Stomach (tissue), 8 donors: ENCODE measurements at regions not wholly inside any gene's neighbourhood (a gene's known extent, or its start where the extent isn't known, plus 50 kb on each side); places are given as distances from the start of the nearest gene placed in this dataset.
A peak's percentile ranks its signal among the peaks of the same experiment; 100 is the strongest.

ENCODE experiments used
- DNase-seq, 2 donors: peaks; one replicate each; pipeline versions ENCODE4 v3.0.0 to v3.0.0-alpha.2; 2013 to 2019
- H3K27ac ChIP-seq, 5 donors: fragments of 200-600 bp in 4 of 5; sonication (generic) in 4 of 5; one replicate each; pipeline ENCODE4 v1.5.1; 2013 to 2019; ENCODE audit warnings: mild to moderate bottlenecking in 1 of 5, moderate library complexity in 1 of 5
- H3K27me3 ChIP-seq, 3 donors: fragments of 200-600 bp; sonication (generic); one replicate each; pipeline ENCODE4 v1.5.1; 2017 to 2019; ENCODE audit warnings: mixed run types in 1 of 3
- H3K36me3 ChIP-seq, 4 donors: fragments of 200-600 bp; sonication (generic); 1 replicate in 3 of 4; 2 replicates in 1 of 4; pipeline ENCODE4 v1.5.1; 2016 to 2019
- H3K4me1 ChIP-seq, 4 donors: fragments of 200-600 bp; sonication (generic); one replicate each; pipeline ENCODE4 v1.5.1; 2016 to 2019
- H3K4me3 ChIP-seq, 4 donors: fragments of 200-600 bp; sonication (generic) in 3 of 4; one replicate each; pipeline ENCODE4 v1.5.1; 2016 to 2019; ENCODE audit warnings: mild to moderate bottlenecking in 1 of 4
- H3K9me3 ChIP-seq, 4 donors: fragments of 200-600 bp; sonication (generic); one replicate each; pipeline ENCODE4 v1.5.1; 2016 to 2019
- EP300 ChIP-seq: sonication (generic); formaldehyde crosslinking; IDR thresholded peaks from one replicate; pipeline ENCODE4 v1.6.1; 2017; ENCODE audit warnings: antibody characterized with exemption
- POLR2A ChIP-seq, 4 donors: fragments of 450-650 bp; IDR thresholded peaks; one replicate each; pipeline ENCODE4 v1.6.1; 2016; ENCODE audit warnings: antibody characterized with exemption in 4 of 4, control low read depth in 2 of 4, mild to moderate bottlenecking in 1 of 4, moderate library complexity in 1 of 4
- POLR2AphosphoS5 ChIP-seq, 3 donors: sonication (generic); formaldehyde crosslinking; IDR thresholded peaks; one replicate each; pipeline ENCODE4 v1.6.1; 2016; ENCODE audit warnings: antibody characterized with exemption in 3 of 3
- WGBS, 5 donors: extraction: QIAGEN DNeasy Blood & Tissue Kit in 3 of 5; methylation state at CpG; one replicate each; pipeline versions ENCODE4 v1.1.5 to v1.1.7; 2013 to 2018; 5-methylcytosine and 5-hydroxymethylcytosine counted together
- intact Hi-C: fragments of 100-400 bp; cut with DNase I; formaldehyde crosslinking; loops from one replicate; pipeline ENCODE4 v1.15.1; 2023; ENCODE audit warnings: low total_unique reads
- TF ChIP-seq, protein P1 (sequence below), 7 experiments: fragments of 450-650 bp in 4 of 7; fragments of 200-600 bp in 3 of 7; sonication (generic) in 3 of 7; IDR thresholded peaks; one replicate each; pipeline ENCODE4 v1.5.1; 2016 to 2019; ENCODE audit warnings: antibody characterized with exemption in 7 of 7, control low read depth in 2 of 7, mild to moderate bottlenecking in 1 of 7
- donor health status: healthy with polysubstance abuse.
- donor health status: Bipolar disorder and iron deficiency.
- donor health status: healthy.

DNA sequence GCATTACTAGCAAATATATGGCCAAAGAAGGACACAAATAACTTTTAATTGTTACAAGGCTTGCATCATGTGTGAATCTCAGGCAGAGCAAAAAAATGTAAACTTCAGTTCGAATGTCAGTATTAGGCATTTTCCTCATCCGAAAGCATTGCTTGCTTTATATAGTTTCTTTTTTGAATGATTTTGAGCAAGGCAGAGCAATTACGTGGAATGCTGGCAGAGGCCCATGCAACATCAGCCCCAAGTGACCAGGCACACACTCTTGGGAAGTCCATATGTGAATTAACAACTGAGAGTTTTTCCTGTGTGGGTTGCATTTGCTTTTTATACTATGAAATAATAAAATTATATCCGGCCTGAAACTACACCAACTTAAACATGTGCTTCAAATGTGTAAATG is 274.8 kb downstream of the PTPRC start:
- Histone ChIP-seq H3K9me3 (no peaks in the 10 kb centered on the region), H3K36me3 (no peaks in the 10 kb centered on the region), H3K4me1 (peaks cover 0 to 6% (median 0%) of the 10 kb centered on the region in 4 donors), H3K27ac (no peak overlapping the region), H3K27me3 (no peaks in the 10 kb centered on the region), H3K4me3 (no peak overlapping the region)
- DNase-seq = peak in 1 of 2 donors; percentile 60
- WGBS, 5 donors = 54 to 81% (median 72%) methylated on average over 4 of the region's 4 CpGs
- TF ChIP-seq, protein P1, sequence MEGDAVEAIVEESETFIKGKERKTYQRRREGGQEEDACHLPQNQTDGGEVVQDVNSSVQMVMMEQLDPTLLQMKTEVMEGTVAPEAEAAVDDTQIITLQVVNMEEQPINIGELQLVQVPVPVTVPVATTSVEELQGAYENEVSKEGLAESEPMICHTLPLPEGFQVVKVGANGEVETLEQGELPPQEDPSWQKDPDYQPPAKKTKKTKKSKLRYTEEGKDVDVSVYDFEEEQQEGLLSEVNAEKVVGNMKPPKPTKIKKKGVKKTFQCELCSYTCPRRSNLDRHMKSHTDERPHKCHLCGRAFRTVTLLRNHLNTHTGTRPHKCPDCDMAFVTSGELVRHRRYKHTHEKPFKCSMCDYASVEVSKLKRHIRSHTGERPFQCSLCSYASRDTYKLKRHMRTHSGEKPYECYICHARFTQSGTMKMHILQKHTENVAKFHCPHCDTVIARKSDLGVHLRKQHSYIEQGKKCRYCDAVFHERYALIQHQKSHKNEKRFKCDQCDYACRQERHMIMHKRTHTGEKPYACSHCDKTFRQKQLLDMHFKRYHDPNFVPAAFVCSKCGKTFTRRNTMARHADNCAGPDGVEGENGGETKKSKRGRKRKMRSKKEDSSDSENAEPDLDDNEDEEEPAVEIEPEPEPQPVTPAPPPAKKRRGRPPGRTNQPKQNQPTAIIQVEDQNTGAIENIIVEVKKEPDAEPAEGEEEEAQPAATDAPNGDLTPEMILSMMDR (IDR thresholded peaks at IDR 0.05) = no peak
- TF ChIP-seq POLR2A (IDR thresholded peaks at IDR 0.05) (no peak), EP300 (no peak), POLR2AphosphoS5 (IDR thresholded peaks at IDR 0.05) (no peak)
- intact Hi-C loops = no loop called here

DNA sequence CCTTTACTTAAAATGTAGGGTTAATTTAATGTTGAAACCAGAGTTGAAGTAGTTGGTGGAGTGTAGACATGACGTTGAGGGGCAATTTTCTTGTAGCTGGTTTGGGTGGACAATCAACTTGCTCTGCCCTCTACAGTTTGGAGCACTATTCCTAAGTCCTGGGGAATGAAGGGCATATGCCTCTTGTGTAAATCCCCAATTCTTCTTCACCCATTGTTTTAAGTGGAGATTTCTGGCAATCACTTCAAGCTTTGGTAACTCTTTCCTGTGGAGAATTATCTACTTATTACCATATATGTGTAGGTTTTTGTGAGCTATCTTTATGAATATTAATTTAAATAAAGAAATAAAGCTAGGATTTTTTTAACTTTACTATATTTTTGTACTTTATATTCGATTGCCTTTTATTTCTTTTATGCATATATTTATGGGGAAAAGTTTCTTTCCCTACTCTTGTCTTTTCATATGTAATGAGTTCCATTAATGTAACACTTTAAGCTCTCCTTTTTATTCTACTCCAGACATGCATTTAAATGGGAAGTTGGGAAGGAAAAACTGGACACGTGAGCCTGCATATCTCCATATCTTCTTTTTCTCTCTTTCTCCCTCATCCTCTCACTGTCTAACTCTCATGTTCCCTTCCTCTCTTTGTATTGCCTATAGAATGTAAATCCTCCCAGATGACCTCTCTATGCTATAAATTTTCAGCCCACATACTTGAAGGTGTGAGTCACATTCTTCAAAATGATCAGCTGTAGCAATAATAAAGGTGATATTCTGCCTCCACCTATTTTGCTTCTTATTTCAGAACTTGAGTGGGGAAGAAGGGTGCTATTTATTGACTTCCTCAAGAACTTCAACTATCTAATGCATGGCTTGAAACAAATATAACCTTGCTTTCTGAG is 276.7 kb downstream of the PTPRC start:
- H3K4me1 ChIP-seq = peaks cover 0 to 6% (median 0%) of the 10 kb centered on the region in 4 donors
- H3K36me3 ChIP-seq = no peaks in the 10 kb centered on the region
- TF ChIP-seq EP300 (no peak), POLR2A (IDR thresholded peaks at IDR 0.05) (no peak), POLR2AphosphoS5 (IDR thresholded peaks at IDR 0.05) (no peak)
- TF ChIP-seq, protein P1 (IDR thresholded peaks at IDR 0.05) = no peak
- H3K4me3 ChIP-seq = no peak overlapping the region
- no peaks in the 10 kb centered on the region for H3K9me3 ChIP-seq
- no peaks in the 10 kb centered on the region for H3K27me3 ChIP-seq
- WGBS, 5 donors = 83 to 95% (median 94%) methylated on average over 3 of the region's 3 CpGs
- H3K27ac ChIP-seq = no peak overlapping the region
- no peak for DNase-seq
- intact Hi-C loops = no loop called here

DNA sequence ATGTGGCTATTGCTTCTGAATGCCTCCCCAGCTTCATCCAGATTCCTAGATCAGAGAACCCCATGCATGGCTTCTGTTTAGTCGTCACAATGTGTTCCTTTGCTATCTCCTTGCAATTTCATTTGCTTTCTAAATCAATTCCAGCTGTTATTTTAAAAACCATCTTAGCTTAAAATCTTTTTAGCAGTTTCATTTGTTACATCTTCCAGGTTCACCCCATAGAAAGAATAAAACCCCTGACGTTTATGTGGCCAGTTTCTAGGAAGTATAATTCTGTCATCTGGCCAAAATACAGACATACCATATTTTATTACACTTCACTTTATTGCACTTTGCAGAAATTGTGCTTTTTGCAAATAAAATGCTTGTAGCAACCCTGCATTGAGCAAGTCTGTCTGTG is 278.4 kb downstream of the PTPRC start:
- peak overlapping the region in 1 of 5 donors; percentile 34 for H3K27ac ChIP-seq
- 34 to 49% (median 44%) methylated on average over 2 of the region's 2 CpGs for WGBS, 5 donors
- no peak overlapping the region for H3K4me3 ChIP-seq
- H3K4me1 ChIP-seq = peaks cover 0 to 6% (median 0%) of the 10 kb centered on the region in 4 donors
- H3K9me3 ChIP-seq = no peaks in the 10 kb centered on the region
- intact Hi-C loops = no loop called here
- H3K36me3 ChIP-seq = no peaks in the 10 kb centered on the region
- H3K27me3 ChIP-seq = no peaks in the 10 kb centered on the region
- DNase-seq = no peak
- no peak for TF ChIP-seq POLR2A (IDR thresholded peaks at IDR 0.05)
- TF ChIP-seq POLR2AphosphoS5 (IDR thresholded peaks at IDR 0.05) = no peak
- no peak for TF ChIP-seq EP300
- TF ChIP-seq, protein P1 (IDR thresholded peaks at IDR 0.05) = no peak

DNA sequence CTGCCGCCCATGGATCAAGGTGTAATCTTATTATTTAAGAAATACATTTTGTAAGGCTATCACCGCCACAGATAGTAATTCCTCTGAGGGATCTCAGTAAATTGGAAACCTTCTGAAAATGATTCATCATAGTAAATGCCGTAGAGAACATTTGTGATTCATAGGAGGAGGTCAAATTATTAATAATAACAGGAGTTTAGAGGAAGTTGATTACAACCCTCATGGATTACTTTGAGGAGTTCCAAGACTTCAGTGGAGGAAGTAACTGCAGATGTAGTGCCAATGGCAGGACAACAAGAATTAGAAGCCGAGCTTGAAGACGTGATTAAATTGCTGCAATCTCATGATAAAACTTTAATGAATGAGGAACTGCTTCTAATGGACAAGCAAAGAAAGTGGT is 280.1 kb downstream of the PTPRC start:
- 57 to 63% (median 61%) methylated on average over 5 of the region's 5 CpGs for WGBS, 5 donors
- Histone ChIP-seq H3K27me3 (no peaks in the 10 kb centered on the region), H3K4me1 (peaks cover 0 to 6% (median 0%) of the 10 kb centered on the region in 4 donors), H3K36me3 (no peaks in the 10 kb centered on the region), H3K4me3 (no peak overlapping the region), H3K27ac (peak overlapping the region in 1 of 5 donors; percentile 34), H3K9me3 (no peaks in the 10 kb centered on the region)
- TF ChIP-seq, protein P1 (IDR thresholded peaks at IDR 0.05) = no peak
- no peak for TF ChIP-seq POLR2AphosphoS5 (IDR thresholded peaks at IDR 0.05)
- no peak for TF ChIP-seq EP300
- no peak for DNase-seq
- intact Hi-C loops = no loop called here
